EH (cell line): ENCODE measurements at regions not wholly inside any gene's neighbourhood (a gene's known extent, or its start where the extent isn't known, plus 50 kb on each side); places are given as distances from the start of the nearest gene placed in this dataset.

Experiments used
- DNase-seq: peaks from one replicate; pipeline ENCODE4 v3.0.0-alpha.2; 2015; ENCODE audit warnings: low read depth

DNA sequence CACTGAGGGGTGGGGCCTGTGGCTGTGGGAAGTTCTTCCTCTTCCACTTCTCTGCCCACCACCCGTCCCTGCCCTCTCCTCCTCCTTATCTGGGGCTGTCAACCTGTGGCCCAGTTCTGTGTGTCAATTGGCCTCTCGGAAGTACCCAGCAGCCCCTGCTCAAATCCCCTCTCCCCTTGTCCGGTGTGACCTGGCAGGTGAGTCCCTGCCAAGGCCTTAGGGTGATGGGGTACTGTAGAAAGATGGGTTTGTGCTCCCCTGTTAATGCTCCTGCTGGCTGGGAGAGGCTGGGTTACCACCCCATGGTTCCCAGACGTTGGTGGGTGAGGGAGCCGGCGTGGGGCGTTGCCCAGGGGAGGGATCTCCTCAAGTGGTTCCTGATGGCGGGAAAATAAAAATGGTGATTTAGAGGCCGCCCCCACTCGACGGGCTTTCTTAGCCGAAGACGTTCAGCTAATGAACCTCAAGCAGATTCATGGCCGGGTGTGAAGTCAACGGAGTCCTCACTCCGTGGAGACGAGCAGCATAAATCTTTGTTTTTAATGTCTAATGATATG lies 141.2 kb downstream of the URI1 start:
- DNase-seq: no peak

DNA sequence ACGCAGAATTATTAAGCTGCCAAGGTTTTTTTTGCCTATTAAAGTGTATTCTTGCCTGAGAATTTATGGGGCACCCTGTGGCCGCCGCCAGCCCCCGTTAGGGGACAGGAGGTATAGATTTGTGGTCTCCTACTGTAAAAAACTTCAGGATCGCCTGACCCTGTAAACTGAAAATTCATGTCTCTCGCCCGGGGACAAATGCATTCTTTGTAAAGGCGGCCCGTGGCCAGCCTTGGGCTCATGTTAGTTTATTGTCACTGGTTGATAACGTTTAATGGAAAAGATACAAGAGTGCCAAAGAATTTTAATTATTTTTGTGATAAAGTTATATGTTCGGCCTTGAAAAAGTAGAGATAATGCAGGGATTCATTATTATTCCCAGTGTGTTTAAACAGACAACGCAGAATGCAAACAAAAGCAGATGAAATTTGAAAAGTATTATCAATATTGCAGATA lies 141.7 kb downstream of the URI1 start:
- DNase-seq: no peak

DNA sequence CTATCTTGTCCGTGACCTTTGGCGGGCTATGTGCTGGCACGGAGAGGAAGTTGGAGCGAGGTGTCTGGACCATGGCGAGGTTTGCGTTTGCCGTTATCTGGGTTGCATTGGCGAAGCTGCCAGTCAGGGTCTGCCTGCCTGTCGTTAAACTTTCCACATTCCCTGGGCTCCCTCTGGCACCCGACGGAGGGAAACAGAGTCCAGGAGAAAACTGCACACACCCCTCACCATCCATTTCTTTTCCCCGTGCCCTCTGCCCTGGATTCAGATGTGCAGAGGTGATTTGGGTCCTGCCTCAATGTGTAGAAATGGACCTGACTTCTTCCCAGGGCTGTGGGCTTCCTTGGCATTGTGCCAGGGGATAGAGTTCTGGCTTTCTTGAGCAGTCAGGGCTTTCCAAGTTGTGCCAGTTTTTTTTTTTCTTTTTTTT lies 142.4 kb downstream of the URI1 start:
- no peak for DNase-seq

GRCh38 chr19:30085394-30085793 lies 143.4 kb downstream of the URI1 start:
- DNase-seq: no peak

- no peak for DNase-seq
Observed at GRCh38 chr19:30086220-30086619, 144.2 kb downstream of the URI1 start.

DNA sequence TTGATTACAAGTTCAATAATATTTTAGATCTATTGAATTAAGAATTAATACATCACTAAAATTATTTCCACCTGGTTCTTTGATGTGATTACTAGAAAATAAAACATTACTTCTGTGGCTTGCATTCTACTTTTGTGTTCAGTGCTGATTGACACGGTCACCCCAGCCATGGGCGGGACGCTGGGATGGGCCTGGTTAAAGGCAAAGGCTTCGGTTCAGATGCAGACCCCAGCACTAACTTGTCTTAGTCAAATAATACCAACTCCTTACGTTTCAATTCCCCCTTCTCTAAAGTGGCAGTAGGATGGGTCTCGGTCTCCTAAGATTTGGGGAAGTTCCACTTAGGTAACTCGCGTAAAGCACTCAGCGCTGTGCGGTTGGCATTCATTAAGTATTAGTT lies 144.9 kb downstream of the URI1 start:
- no peak for DNase-seq

DNA sequence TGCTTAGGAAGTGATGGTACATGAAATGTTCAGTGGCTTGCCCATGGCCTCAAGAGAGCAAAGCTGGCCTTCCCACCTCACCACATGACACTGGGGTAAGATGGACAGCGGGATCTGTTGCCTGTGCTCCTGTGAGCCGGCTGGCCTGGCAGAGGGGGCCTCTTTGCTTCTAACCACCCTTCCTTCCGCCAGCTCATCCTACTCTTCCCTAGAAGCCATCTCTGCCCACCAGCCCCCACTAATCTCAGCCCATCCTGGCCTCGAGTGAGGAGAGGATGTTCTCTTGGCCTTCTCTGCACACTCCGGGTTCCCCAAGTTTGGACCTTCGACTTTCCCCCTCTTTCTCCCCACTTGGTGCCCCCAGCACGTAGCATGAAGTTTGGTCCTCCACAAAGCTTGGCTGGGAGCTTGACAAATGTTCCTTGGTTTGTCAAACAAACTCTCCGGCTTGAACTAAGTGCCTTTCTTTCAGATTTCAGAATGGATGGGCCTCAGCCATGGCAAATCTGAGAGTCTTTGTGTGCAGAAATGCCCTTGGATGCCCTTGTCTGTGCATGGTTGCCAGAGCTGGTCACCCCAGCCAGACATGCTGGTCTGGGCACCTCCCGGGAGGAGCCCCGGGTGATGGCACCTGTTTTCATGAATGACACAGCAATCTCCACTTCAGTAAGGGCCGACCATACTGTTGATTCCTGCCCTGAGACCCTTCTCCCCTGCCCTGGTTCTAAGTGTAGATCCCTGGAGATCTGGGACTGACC lies 145.5 kb downstream of the URI1 start:
- no peak for DNase-seq

- no peak for DNase-seq
Observed at GRCh38 chr19:30088567-30088966, 146.5 kb downstream of the URI1 start.

DNA sequence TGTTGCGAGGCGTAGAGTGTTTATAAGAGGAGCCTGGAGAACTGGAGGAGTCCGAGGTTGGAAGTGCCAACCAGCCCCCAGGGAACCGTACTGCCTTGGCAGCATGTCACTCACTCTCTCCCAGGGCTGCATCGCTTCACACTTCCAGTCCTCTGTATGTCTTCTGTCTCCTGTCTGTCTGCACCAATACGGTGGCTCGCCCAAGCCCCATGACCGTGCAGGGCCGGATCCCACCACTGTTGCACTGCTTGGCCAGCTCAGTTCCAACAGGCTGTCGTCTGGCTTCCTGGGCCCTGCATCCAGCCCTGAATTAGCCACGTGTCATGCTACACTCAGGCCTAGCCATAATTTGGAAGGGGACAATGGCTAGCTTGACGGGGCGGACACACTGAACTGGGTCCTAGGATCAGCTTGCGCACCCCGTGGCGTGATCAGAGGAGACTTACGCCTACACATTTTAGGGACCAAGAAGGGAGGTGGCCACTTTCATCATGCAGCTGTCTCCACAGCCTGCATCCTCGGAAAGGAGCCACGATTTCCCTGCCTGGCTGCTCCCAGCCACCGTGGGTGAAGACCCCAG lies 147.1 kb downstream of the URI1 start:
- DNase-seq: no peak

DNA sequence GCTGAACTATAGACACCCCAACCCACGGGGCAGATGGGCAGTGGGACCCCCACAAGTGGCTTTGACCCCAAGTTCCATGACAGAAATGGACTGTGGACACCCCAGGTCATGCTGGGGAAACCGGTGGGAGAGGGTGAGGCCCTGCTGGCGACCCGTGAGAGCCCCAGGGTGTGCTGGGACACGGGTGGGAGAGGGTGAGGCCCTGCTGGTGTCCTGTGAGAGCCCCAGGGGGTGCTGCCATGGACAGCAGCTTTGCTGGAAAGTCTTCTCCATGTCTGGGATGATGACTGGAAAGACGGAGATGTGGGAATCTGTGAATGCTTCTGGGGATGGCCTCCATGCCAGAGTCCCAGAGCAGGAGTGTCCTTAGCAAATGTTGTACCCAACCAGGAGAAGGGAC lies 148.4 kb downstream of the URI1 start:
- no peak for DNase-seq

GRCh38 chr19:30090963-30091362 lies 148.9 kb downstream of the URI1 start:
- no peak for DNase-seq

DNA sequence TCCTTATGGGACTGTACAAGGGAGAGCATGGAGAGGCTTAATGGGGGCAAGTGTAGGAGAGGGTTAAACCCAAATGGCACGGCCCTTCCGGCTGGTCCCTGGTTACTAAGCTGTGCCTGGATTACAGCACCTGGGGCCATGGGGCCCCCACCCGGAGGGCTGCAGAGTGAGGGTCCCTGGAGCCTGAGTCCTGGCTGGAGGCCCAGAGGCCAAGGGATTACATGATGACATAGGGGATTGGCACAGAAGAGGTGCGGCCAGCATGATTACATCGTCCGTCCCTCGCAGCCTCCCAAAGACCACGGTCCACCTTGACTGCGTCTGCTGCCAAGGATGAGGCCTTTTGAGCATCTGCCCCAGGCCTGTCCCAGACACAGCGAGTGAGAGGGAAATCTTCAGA lies 149.4 kb downstream of the URI1 start:
- no peak for DNase-seq

DNA sequence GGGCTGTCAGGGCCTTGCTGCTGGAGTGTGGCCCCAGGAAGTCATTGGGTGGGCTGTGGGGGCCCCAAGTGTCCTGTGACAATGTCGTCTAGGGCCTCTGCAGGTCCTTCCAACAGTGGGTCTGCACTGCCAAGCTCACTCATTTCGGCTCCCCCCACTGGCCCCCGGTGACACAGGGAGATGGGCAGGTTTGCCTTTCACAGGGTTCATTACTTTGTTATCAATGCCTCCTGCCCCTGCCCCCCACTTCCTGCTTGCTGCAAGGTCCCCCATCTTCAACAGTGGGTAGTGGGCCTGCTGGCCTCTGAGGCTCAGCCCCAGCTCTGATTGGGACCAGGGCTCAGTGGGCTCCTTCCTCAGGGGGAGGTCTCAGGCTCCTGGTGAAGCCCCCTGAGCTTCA lies 149.8 kb downstream of the URI1 start:
- DNase-seq: no peak

DNA sequence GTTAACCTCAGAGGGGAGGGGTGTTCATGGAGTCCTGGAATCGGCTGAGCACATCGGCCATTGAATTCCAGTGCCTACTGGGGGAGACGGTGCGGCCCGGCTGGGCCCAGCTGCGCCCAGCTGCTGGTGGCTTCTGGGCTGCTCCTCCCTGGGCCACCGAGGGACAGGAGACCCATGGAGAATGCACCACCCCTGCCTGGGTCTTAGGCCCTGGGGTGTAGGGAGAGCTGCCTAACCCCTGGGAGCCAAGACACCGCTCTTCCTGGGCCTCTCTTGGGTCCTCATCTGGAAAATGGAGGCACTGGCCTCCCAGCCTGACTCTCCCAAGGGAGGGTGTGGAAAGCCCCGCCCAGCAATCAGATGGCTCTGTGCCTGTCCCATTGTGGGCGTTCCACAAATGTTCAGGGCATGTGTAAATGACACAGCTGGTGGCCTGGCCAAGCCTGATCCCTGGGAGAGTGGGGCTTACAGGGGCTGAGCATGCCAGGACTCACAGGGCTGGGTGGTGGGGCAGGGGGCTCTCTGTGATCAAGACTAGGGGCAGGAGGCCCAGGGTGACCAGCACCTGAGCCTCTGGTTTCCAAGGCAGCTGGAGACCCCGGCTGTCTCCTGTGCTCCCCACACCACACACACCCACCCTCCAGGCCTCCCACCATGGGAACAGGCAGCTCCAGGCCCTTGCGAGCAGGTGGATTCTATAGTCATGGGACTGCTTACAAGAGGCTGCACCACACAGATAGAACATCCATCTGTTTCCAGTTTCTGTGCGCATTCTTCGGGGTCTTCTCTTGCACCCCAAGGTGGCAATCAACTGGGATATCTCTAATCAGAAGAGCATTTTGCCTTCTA lies 150.9 kb downstream of the URI1 start:
- no peak for DNase-seq

DNA sequence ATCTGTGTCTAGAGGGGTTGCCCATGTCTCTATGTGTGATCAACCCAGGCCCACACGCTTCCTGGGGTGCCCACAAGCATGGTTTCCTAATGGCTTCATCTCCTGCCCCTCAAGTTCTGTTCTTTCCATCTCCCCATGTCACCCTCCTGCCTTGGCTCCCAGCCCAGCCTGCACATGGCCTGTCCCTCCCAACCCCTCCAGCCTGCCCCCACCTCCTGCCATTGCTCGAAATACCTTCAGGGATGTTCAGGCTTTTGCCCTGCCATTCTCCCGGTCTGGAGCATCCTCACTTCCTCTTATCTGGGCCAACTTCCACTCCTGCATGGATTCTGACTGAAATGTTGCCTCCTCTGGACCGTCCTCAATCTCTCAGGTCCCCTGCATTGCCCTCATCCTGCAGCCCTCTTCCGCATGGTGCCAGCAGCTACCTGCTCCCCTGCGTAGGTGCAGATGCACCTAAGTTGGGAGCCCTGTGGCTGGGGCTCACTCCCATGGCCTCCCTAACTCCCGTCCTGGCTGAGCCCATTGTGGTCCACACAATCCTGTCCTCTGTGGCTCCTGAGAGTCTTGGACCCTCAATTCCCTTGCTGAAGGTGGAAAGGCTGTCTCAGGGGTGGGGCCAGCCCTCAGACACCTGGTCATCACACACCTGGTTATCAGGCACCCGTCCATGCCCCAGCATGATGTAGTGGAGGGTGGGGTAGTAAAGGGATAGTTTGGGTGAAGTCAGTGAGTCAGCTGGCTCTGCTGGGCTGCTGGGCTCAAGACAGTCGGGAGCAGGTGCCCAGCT lies 152.1 kb downstream of the URI1 start:
- no peak for DNase-seq

GRCh38 chr19:30094756-30095140 lies 152.7 kb downstream of the URI1 start:
- DNase-seq: no peak

DNA sequence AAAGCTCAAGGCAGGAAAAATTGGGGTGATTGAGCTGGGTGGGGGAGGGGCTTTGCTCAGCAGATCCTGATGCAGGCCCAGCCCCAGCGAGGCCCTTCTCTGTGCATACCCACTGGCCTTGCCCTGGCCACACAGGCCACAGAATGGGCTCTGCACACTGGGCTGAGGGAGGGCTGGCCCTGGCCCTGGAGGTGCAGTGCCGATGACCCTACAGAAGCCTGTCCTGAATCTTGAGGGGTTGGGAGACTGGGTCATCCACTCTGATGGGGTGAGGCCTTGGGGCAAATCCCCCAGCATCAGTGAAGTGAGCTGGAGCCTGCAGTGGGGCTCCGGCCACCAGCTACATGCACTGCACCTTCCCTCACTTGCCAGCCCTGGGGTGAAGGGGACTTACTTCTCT lies 153.1 kb downstream of the URI1 start:
- no peak for DNase-seq

DNA sequence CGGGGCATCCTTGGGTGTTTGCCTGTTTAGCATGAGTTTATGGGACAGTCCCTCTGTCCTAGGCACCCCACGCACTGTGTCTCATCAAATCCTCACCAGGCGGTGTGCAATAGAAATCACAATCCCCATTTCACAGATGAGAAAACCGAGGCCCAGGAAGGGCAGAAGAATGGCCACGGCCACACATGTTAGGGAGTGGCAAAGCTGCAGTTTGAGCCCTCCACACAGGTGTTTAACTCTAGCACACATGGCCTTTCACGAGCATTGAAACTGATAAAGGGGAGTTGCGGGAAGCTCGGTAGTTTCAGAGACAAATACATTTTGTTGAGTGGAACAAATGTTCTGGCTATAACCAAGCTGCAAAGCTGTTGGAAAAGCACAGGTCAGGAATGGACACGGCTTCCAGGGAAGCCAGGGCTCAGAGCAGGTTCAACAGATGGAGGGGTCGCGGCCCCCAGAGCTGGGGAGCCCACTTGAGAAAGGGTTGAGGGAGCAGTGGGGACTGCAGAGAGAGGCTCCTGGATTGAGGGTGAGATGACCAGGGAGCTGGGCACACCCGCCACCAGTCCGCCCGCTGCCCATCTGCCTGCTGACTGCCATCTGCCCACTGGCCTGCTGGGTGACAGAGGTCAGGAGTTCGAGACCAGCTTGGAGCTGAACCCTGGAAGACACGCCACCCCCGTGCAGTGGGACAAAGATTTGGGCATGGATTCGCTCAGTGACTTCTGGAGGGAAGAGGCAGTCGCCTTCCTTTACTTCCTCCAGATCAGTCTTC lies 154.7 kb downstream of the URI1 start:
- no peak for DNase-seq

- no peak for DNase-seq
Observed at GRCh38 chr19:30097746-30098280, 155.8 kb downstream of the URI1 start.

DNA sequence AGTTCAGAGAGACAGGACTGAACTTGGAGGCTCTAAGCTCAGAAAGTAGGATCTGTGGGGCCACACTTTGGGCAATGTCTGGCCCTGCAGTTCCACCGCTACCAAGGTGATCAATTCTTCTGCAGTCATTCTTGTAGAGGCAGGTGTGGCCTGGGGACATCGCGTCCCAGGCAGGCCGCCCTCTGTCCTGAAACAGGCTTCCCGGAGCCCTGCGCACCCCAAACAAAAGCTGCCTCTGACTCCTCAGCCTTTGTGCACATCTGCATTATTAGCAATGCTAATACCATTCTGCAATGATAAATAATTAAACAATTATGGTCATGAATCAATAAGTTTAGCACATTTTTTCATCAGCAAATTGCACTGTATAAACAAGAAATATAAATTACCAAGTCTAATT lies 160.2 kb downstream of the URI1 start:
- no peak for DNase-seq

DNA sequence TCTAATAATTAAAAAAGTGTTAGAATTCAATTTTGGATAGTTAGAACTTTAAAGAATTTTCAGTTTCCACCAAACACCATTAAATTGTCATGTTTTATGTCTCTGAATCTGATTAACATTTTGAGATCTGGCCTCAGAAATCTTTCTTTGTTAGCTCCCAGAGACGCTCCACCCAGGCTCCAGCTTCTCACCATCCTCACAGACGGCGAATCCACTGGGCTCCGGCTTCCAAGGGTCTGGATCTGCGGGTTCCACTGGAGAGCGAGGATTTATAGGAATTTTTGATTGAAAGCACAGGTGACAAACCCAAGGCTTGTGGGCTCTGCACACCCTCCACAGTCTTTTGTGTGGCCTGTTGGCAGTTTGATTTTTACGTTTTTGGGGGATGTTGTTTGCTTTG lies 160.6 kb downstream of the URI1 start:
- DNase-seq: no peak
